ENCODE measurements at regions not wholly inside any gene's neighbourhood (a gene's known extent, or its start where the extent isn't known, plus 50 kb on each side); places are given as distances from the start of the nearest gene placed in this dataset.

DNA sequence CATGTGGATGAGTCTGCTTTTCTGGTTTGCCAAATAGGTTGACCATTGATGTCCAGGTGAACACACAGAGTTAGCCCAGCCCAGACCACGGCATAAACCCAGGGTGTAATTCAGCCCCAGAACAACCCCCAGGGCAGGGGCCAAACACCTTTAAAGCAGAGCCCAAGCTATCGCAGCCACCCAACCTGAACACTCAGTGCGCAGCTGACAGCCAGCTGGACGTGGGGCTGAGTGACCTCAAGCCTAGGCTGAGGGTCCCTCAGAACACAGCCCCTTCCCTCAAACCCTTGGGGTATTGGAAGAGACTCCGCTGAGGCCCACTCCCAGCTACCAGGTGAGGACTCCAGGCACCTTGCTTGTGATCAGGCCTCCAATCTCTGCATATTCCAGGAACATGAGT lies 161.5 kb upstream of the NECTIN1 start:
- TF ChIP-seq, protein P1, sequence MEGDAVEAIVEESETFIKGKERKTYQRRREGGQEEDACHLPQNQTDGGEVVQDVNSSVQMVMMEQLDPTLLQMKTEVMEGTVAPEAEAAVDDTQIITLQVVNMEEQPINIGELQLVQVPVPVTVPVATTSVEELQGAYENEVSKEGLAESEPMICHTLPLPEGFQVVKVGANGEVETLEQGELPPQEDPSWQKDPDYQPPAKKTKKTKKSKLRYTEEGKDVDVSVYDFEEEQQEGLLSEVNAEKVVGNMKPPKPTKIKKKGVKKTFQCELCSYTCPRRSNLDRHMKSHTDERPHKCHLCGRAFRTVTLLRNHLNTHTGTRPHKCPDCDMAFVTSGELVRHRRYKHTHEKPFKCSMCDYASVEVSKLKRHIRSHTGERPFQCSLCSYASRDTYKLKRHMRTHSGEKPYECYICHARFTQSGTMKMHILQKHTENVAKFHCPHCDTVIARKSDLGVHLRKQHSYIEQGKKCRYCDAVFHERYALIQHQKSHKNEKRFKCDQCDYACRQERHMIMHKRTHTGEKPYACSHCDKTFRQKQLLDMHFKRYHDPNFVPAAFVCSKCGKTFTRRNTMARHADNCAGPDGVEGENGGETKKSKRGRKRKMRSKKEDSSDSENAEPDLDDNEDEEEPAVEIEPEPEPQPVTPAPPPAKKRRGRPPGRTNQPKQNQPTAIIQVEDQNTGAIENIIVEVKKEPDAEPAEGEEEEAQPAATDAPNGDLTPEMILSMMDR (IDR thresholded peaks at IDR 0.05; ENCODE audit: insufficient read depth, low read depth, low read length) = no peak
- no peak overlapping the region for H3K4me3 ChIP-seq (ENCODE audit: low read depth, low read length)
- DNase-seq (ENCODE audit: low read depth) = no peak

DNA sequence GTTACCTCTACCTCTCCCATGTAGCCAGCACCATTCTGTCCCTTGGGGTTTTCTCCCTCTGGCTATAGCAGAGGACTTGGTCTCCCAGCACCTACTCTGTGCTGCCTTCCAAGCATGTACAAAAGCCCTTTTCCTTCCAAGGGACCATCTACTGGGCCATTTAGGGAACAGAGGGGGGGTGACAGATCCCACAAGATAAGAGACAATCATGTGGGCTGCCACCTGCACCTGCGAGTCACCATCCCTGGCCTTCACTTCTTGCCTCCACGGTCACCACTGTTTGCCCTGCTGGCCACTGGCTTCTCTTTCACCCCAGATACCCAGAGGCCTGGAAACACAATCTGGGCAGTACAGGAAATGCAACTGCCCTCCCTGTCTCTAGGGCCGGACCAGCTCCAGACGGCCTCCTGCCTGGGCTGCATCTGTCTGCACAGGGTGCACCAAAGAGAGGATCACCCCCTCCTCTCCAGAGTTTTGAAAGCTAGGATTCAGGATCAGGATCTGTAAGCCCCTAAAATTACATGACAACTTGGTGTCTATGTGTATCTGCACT lies 160.8 kb upstream of the NECTIN1 start:
- DNase-seq (ENCODE audit: low read depth) = no peak
- no peak overlapping the region for H3K4me3 ChIP-seq (ENCODE audit: low read depth, low read length)
- TF ChIP-seq, protein P1 (IDR thresholded peaks at IDR 0.05; ENCODE audit: insufficient read depth, low read depth, low read length) = no peak

DNA sequence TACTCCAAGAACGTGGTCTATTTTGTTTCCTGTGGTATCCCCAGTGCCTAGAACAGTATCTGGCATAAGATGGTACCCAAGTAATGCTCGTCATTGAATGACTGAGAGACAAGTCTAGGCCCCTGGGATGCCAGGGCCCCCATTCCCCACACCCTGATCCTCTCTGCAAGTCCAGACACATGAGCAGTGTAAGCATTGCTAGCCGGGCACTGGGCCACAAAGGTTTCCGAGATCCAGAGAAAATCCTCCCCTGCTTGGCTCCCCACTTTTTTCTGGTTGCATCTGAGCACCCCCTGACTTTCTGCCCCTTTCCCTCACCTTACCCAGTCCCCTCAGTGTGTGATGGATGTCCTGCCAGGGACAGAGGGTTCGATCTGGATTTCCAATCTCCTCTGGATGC lies 160.1 kb upstream of the NECTIN1 start:
- no peak for DNase-seq (ENCODE audit: low read depth)
- TF ChIP-seq, protein P1 (IDR thresholded peaks at IDR 0.05; ENCODE audit: insufficient read depth, low read depth, low read length) = no peak

DNA sequence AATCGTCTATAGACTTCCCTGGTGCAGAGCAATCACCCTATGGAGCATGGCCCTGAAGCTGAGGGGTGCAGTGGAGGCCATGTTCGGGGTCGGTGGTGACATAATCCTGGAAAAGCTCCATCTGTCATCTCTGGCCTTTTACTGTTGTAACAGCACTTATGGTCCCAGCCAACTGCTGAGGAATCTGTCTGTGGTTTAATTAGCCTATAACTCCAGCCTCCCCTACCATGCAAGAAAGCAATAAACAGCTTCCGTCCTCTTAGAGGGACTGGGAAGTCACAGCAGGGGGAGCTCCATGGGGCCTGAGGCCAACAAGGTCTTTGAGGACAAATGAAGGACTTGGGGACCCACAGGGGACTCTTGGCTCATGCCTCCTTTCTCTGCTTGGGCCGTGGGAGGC lies 159.1 kb upstream of the NECTIN1 start:
- no peak overlapping the region for H3K4me3 ChIP-seq (ENCODE audit: low read depth, low read length)
- TF ChIP-seq, protein P1 (IDR thresholded peaks at IDR 0.05; ENCODE audit: insufficient read depth, low read depth, low read length) = no peak
- no peak for DNase-seq (ENCODE audit: low read depth)

More for the DNA sequence above, 160.1 kb upstream of the NECTIN1 start:
- no peak overlapping the region for H3K4me3 ChIP-seq (ENCODE audit: low read depth, low read length)

DNA sequence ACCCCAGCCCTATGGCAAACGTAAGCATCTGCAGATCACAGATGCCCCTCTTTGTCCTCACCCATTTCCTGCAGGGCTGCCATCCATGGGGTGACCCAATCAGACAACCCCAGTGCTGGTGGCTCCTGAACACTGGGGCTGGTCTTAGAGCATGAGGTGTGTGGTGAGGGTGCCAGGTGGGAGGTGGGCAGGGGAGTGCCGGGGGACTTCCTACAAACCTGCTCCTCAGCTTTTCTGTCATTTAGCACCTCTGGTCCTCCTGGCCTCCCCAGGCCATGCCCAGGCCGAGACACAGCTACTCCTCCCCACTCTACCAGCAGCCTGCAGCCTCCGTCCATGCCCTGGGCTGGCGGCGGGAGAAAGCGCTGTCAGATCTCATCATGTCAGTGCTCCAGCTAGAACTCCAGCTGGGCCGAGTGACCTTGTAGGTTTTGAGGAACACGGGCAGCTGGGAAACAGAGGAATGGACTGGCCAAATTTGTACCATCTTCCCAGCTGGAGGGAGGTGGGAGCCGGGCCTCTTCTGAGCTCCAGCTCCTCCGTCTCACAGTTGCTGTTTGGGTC lies 157.7 kb upstream of the NECTIN1 start:
- TF ChIP-seq, protein P1 (IDR thresholded peaks at IDR 0.05; ENCODE audit: insufficient read depth, low read depth, low read length) = no peak
- DNase-seq (ENCODE audit: low read depth) = no peak
- H3K4me3 ChIP-seq (ENCODE audit: low read depth, low read length) = no peak overlapping the region

DNA sequence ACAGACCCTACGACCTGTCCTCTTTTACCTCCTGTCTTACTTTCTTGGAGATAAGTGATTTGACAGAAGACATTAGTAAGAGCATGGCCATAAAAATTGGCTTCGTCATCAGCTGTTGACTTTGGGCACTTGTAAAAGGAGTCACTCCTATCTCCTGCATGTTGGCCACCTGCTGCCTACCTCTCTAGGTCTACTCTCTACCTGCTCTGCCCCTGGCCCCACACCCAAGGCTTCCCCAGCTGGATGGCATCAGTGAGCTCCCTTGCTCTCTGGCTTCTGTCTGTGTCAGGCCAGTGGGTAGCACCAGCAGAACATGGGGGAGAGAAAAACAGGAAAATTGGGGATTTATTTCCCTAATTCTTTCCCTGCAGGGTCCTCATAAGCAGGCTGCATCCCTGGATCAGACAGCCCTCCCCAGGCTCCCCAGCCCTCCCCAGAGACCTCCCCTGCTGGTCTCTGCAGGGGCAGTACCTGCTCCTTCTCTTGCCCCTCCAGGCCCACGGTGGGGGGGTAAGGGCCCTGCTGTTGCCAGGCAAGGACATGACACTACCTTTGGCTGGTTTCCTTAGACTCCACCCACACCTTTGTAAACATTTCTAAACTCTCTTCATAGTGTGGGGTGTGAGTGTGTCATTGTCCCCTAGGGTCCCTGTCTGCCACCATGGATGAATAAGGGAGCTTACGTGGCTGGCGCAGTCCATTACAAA lies 157.0 kb upstream of the NECTIN1 start:
- no peak overlapping the region for H3K4me3 ChIP-seq (ENCODE audit: low read depth, low read length)
- no peak for DNase-seq (ENCODE audit: low read depth)
- TF ChIP-seq, protein P1 (IDR thresholded peaks at IDR 0.05; ENCODE audit: insufficient read depth, low read depth, low read length) = no peak
